Kidney tubule cell (primary cell): ENCODE measurements at regions not wholly inside any gene's neighbourhood (a gene's known extent, or its start where the extent isn't known, plus 50 kb on each side); places are given as distances from the start of the nearest gene placed in this dataset.

ENCODE experiments used
- DNase-seq: peaks from one replicate; pipeline ENCODE4 v3.0.0-alpha.2; 2018; ENCODE audit warnings: low spot score

- DNase-seq, result no peak
These were observed 266.7 kb upstream of the KLF6 start for GRCh38 chr10:4051641-4052151.

DNA sequence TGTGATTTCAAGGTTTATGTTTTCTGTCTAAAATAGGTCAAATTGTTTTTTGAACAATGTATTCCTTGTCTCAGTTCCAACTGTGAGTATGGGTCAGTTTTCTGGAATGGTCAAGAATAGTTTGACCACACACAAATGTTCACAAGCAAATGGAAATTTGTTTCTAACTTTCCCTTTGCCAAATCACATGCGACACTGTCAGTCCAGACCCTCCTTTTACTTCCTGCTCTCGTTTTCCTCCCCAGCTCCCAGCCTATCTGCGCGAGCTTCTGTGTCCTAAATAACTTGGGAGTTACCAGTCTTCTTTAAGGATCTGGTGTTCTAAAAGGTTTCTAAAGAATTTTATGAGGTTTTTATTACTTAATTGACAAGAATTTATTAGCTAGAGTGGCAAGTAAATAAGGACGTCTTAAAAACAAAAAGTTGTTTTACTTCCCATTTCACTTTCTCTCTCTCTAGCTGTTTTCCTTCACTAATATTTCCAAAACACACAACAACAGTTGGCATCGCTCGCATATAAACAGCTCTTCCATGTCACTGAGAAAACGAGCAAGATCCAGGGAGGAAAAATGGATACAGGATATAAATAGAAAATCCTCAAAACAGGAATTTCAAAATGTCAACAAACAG is 266.1 kb upstream of the KLF6 start:
- peak; percentile 9 for DNase-seq

DNA sequence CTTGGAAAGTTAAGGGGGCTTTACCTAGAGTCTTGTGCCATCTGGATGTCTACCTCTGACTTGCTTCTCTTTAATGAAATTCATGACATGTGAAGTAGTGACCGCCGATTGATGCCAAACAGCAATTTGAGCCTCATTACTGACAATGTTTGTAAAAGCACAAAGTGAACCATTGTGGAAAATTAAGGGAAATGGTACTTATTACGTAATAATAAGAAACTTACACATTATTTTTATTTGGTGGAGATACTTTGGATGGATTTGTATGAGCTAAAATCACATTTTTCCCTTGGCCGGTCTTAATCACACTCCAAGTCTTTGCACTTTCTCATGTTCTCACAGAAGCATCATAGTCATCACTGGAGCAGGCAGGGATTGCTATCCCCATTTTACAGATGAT is 265.1 kb upstream of the KLF6 start:
- DNase-seq, result no peak

DNA sequence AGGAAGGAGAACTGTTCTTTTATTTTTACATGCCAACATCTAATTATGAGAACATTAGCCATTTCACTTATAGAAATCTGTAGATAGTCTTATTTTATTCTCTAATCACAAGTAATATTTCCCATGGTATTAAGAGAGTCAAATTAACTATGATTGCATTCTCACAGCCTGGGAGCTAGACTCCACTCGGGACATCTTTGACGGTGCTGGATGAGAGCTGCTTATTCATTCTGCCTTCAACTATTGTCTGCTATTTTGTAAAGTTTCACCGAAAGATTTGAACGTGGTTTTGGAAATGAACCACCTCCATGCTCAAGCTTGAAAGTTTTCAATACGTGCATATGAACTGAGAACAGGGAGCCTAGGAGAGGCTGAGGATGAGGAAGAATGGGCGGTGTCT is 264.3 kb upstream of the KLF6 start:
- no peak for DNase-seq

GRCh38 chr10:4048236-4048864 is 263.3 kb upstream of the KLF6 start:
- no peak for DNase-seq

GRCh38 chr10:4046712-4047354 is 261.8 kb upstream of the KLF6 start:
- DNase-seq, result no peak

DNA sequence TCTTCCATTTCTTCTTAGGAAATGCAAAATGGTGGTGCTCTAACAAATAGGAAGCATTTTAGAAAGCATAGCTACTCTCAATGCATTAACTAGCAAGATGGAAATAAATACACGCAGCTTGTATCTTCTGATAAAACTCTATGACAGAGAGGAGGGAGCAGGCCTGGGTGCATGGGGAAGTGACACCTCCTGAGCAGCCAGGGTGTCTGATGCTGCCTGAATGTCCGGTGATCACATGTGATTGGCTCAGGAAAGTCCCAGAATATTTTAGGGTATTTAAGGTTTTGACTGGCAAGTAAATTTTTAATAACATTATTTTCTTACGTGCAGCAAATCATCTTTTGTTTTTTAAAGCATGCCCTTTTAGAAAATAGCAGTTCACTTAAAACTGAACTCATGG is 261.0 kb upstream of the KLF6 start:
- DNase-seq, result no peak

- no peak for DNase-seq
These were observed 259.1 kb upstream of the KLF6 start for GRCh38 chr10:4043897-4044665.

- DNase-seq, result peak; percentile 19
These were observed 256.6 kb upstream of the KLF6 start for GRCh38 chr10:4041635-4042034.

GRCh38 chr10:4038000-4038399 is 253.0 kb upstream of the KLF6 start:
- no peak for DNase-seq

DNA sequence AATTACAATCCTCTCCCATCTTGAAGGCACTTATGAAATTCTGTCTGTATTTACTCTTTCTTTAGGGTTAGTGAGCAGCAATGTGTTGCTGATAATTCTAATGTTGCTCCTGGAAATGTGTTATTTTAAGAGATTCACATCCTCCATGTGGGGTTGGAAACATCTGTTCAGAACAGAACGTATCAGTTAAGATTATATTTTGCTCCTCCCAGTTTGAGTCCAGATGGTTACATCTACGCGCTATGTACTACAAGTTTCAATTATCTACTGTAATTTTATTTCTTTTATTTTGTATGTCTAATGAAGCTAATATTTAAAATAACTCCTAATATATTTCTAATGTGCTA is 250.6 kb upstream of the KLF6 start:
- DNase-seq, result no peak

DNA sequence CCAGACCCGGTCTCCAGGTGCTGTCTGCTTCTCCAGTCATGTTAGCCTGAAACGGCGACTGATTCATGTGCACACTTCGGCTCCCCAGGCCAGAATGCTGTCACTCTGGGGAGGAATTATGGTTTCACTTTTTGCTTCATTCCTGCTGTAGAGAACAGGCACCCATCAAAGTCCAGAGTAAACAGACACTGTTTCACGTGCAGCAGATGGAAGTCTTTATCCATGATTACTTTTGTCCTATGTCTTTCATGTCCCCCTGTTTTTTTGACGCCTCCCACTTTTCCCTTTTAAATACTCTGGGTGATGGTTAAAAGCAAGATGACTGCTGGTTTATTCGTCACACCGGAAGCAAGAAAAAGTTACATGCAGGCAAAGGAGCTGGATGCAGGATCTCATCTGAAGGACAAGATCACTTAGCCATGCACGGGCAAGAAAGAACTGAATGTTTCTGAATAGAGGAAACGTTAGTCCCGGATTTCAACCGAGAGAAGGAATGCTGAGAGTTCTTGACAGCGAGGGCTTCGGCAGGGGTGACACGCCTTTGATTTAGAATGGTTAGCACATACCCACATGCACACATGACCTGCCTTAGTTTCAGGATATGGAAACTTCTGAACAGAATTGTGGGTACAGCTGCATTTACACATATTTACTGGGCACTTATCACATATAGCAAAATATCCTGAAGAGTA is 250.0 kb upstream of the KLF6 start:
- DNase-seq, result peak; percentile 57

DNA sequence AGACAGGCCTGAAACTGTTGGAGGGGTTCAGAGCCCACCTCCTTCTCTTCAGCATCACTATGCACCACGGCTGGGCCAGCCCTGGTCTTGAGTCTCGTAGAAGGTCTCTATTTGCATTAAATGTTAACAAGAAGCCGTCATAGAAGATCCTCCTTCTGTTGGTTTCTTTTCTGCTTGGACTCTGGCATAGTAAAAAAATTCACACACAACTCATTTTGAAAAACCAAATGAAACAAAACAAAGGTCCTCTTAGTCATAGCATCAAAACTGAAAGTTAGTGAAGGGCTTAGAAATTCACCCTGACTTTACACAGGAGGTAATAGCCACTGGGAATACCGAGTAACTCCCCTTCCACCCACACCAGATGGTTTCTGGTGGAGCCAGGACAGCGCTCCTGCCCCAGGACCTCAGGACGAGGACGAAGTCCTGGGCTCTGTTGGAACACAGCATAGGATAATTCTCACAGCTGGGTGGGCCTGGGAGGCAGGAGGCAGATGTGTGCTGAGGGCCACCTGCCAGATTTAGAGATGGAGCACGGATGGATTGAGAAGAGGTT is 248.4 kb upstream of the KLF6 start:
- no peak for DNase-seq

DNA sequence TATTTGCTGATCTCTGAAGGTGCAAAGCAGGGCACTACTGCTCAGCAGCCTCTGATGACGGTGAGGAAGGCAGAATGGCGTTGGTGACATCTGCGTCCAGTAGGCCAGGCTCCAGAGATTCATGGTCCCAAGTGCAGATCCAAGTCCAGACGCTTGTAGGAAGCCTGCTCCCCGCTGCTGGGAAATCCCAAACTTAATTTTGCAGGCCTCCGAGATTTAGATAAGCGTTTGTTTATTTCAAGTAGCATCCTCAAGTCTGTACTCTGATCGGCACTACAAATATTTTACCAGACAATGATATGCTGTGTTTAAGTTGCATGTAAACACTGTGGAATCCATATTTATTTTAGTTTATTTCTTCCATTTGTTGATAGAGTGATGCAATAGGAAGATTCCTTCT is 244.9 kb upstream of the KLF6 start:
- no peak for DNase-seq

DNA sequence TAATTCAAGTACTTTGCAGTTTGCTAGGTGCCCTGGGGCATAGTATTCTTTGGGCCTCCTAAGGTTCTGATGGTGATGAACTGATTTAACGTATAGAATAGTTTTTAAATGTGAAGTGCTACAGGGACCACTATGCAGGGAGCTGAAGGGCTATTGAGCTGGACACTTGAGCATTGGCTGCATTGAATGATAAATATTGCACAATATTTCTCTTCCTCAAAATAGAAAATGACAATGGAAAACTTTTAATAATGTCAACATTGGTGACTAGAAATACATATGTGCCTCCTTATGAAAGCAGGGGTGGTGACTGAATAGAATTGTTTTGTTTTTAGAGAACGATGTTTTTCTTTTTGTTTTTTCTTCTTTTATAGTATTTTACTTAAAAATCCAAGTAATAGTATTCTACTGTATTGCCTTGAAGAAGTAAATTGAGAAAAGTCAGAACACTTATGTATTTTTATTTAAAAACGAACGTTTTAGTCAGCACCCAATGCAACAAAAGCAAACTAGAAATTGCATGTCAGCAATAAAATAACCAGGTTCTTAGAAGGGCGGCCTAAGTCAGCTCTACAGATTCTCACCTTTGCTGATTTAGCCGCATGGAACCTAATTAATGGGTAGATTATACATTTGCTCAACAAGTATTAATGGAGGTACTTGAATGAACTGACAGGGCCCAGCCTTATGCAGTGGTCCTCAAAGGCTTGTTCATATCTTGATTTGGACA is 244.0 kb upstream of the KLF6 start:
- no peak for DNase-seq

DNA sequence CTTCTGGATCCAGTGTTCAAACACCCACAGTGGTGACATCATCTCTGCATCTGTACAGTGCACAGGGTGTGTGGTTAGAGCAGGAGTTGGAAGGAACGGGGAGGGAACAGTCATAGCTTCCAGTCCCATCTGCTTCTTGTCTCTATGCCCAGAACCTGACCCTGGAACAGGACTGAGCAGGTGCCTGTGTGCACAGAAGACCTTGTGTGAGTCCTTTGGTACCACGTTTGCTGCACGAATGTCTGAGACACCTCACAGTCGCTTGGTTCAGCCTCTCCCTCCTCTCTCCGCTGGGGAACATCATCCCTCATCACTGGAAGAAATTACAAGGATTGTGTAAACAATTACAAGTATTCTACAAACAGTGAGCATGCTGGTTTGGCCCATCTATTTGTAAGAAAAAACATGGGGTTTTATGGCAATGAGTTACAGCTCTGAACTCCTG is 243.0 kb upstream of the KLF6 start:
- DNase-seq, result no peak

- no peak for DNase-seq
These were observed 240.3 kb upstream of the KLF6 start for GRCh38 chr10:4025339-4025738.

DNA sequence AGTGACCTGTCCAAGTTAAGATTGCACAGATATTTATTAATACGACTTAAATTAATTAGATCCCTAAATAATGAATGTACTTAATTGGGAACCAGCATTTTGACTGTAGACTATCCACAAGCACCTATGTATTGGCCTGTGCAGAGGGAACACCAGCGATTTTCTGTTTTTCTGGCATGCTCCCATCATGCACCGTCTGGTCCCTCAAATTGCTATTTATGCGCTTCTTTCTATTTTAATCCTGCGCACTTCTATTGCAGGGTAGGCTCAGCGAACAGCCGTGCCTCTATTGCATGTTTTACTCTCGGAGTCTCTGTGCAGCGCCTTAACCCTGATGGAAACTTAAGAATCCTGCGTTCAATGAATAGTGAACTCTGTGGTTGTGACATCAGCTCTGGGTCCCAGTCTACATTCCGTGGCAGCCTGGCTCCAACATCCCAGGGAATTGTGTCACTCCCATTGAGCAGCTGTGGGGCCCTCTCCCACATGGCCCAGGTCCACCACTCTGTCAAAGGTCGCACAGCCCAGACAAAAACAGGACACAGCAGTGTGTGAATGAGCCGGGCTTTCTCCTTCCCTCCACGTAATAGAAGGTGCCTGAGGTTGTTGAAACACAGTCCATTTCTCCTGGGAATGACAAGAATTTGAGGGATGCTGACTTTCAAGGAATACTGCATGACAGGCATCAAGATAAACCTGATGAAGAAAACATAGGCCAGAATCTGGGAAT is 239.7 kb upstream of the KLF6 start:
- peak; percentile 2 for DNase-seq

- no peak for DNase-seq
These were observed 239.0 kb upstream of the KLF6 start for GRCh38 chr10:4024027-4024426.

GRCh38 chr10:4022473-4022872 is 237.5 kb upstream of the KLF6 start:
- DNase-seq, result no peak
